ENCODE measurements at regions not wholly inside any gene's neighbourhood (a gene's known extent, or its start where the extent isn't known, plus 50 kb on each side); places are given as distances from the start of the nearest gene placed in this dataset.

- Histone ChIP-seq H3K4me1 (no peaks in the 10 kb centered on the region), H3K36me3 (no peaks in the 10 kb centered on the region), H3K27ac (no peak overlapping the region), H3K9me3 (no peaks in the 10 kb centered on the region), H3K27me3 (ENCODE audit: low read depth) (peaks cover 1% of the 10 kb centered on the region), H3K4me3 (no peak overlapping the region)
- intact Hi-C loops (cut with DNase I) = no loop called here
- ATAC-seq (no peak), DNase-seq (no peak)
- no peak for TF ChIP-seq CTCF (IDR thresholded peaks at IDR 0.05)
Measured at GRCh38 chr12:112559784-112560183, 141.0 kb downstream of the PTPN11 start.

GRCh38 chr12:112564160-112564784, 145.5 kb downstream of the PTPN11 start:
- Histone ChIP-seq H3K9me3 (no peaks in the 10 kb centered on the region), H3K4me3 (no peak overlapping the region), H3K4me1 (no peaks in the 10 kb centered on the region), H3K27ac (no peak overlapping the region), H3K27me3 (ENCODE audit: low read depth) (no peaks in the 10 kb centered on the region), H3K36me3 (no peaks in the 10 kb centered on the region)
- DNase-seq (no peak), ATAC-seq (no peak)
- TF ChIP-seq CTCF (IDR thresholded peaks at IDR 0.05) = no peak
- intact Hi-C loops (cut with DNase I) = no loop called here

GRCh38 chr12:112568641-112569040, 149.9 kb downstream of the PTPN11 start:
- H3K36me3 ChIP-seq = no peaks in the 10 kb centered on the region
- no peak for ATAC-seq
- no peak for TF ChIP-seq CTCF (IDR thresholded peaks at IDR 0.05)
- no peak overlapping the region for H3K27ac ChIP-seq
- no peaks in the 10 kb centered on the region for H3K4me1 ChIP-seq
- no peak overlapping the region for H3K4me3 ChIP-seq
- no peak for DNase-seq
- peaks cover 16% of the 10 kb centered on the region for H3K27me3 ChIP-seq (ENCODE audit: low read depth)
- no peaks in the 10 kb centered on the region for H3K9me3 ChIP-seq
- intact Hi-C loops (cut with DNase I) = no loop called here

GRCh38 chr12:112570096-112570495, 151.3 kb downstream of the PTPN11 start:
- DNase-seq = no peak
- Histone ChIP-seq H3K27me3 (ENCODE audit: low read depth) (peaks cover 19% of the 10 kb centered on the region), H3K36me3 (no peaks in the 10 kb centered on the region), H3K9me3 (no peaks in the 10 kb centered on the region), H3K4me1 (no peaks in the 10 kb centered on the region), H3K27ac (no peak overlapping the region), H3K4me3 (no peak overlapping the region)
- intact Hi-C loops (cut with DNase I) = no loop called here
- TF ChIP-seq CTCF (IDR thresholded peaks at IDR 0.05) = no peak
- ATAC-seq = no peak

- no peak overlapping the region for H3K27ac ChIP-seq
- peaks cover 30% of the 10 kb centered on the region for H3K27me3 ChIP-seq (ENCODE audit: low read depth)
- no peak overlapping the region for H3K4me3 ChIP-seq
- H3K9me3 ChIP-seq = no peaks in the 10 kb centered on the region
- TF ChIP-seq CTCF (IDR thresholded peaks at IDR 0.05) = no peak
- H3K36me3 ChIP-seq = no peaks in the 10 kb centered on the region
- intact Hi-C loops (cut with DNase I) = no loop called here
- H3K4me1 ChIP-seq = no peaks in the 10 kb centered on the region
- DNase-seq (no peak), ATAC-seq (no peak)
Measured at GRCh38 chr12:112573141-112573540, 154.4 kb downstream of the PTPN11 start.
